AG04449 (cell line): ENCODE measurements at regions not wholly inside any gene's neighbourhood (a gene's known extent, or its start where the extent isn't known, plus 50 kb on each side); places are given as distances from the start of the nearest gene placed in this dataset.

Source experiments
- CTCF ChIA-PET: fragments of 350-600 bp; formaldehyde crosslinking; extraction: SDS; loops from one replicate; lab custom pipeline; 2021; ENCODE audit warnings: antibody characterized with exemption; lab: Yijun Ruan, JAX
- POLR2A ChIA-PET: fragments of 400-600, 350-600 bp; formaldehyde crosslinking; extraction: SDS; loops from one replicate; lab custom pipeline; 2020; ENCODE audit warnings: antibody characterized with exemption, inconsistent platforms; lab: Yijun Ruan, JAX
- DNase-seq: peaks from one replicate; pipeline ENCODE4 v3.0.0-alpha.2; 2010; ENCODE audit warnings: low read depth, low spot score
- H3K4me3 ChIP-seq: 2 replicates; pipeline ENCODE4 v1.5.1; 2011; ENCODE audit warnings: low read depth, mild to moderate bottlenecking, control low read depth, low read length
- CTCF ChIP-seq: IDR thresholded peaks from one replicate; pipeline ENCODE4 v1.5.1; 2011; ENCODE audit warnings: mild to moderate bottlenecking, moderate library complexity, low read length, control low read depth, inconsistent platforms; ENCODE audit not compliant: insufficient read depth; ENCODE audit errors: missing control alignments

GRCh38 chr2:60095903-60096302, 457.6 kb downstream of the BCL11A start:
- H3K4me3 ChIP-seq = no peak overlapping the region
- ChIA-PET CTCF (no interaction called here), POLR2A (no interaction called here)
- DNase-seq = no peak
- no peak for TF ChIP-seq CTCF

GRCh38 chr2:60095202-60095815, 458.1 kb downstream of the BCL11A start:
- ChIA-PET POLR2A (no interaction called here), CTCF (no interaction called here)
- no peak overlapping the region for H3K4me3 ChIP-seq
- DNase-seq = no peak
- no peak for TF ChIP-seq CTCF

GRCh38 chr2:60094450-60094929, 459.0 kb downstream of the BCL11A start:
- DNase-seq = no peak
- no peak for TF ChIP-seq CTCF
- POLR2A ChIA-PET = no interaction called here

GRCh38 chr2:60092781-60093180, 460.7 kb downstream of the BCL11A start:
- no peak for TF ChIP-seq CTCF
- POLR2A ChIA-PET = no interaction called here

More at GRCh38 chr2:60094450-60094929, 459.0 kb downstream of the BCL11A start:
- CTCF ChIA-PET = no interaction called here
- no peak overlapping the region for H3K4me3 ChIP-seq

GRCh38 chr2:60091894-60092293, 461.6 kb downstream of the BCL11A start:
- ChIA-PET CTCF (no interaction called here), POLR2A (no interaction called here)
- no peak for DNase-seq
- no peak overlapping the region for H3K4me3 ChIP-seq
- no peak for TF ChIP-seq CTCF

More at GRCh38 chr2:60092781-60093180, 460.7 kb downstream of the BCL11A start:
- CTCF ChIA-PET = no interaction called here
- DNase-seq = no peak
- no peak overlapping the region for H3K4me3 ChIP-seq

GRCh38 chr2:60091266-60091665, 462.2 kb downstream of the BCL11A start:
- DNase-seq = no peak
- CTCF ChIA-PET = no interaction called here
- POLR2A ChIA-PET = no interaction called here

More at GRCh38 chr2:60091266-60091665, 462.2 kb downstream of the BCL11A start:
- no peak overlapping the region for H3K4me3 ChIP-seq
- no peak for TF ChIP-seq CTCF
